ENCODE measurements at regions not wholly inside any gene's neighbourhood (a gene's known extent, or its start where the extent isn't known, plus 50 kb on each side); places are given as distances from the start of the nearest gene placed in this dataset.

DNA sequence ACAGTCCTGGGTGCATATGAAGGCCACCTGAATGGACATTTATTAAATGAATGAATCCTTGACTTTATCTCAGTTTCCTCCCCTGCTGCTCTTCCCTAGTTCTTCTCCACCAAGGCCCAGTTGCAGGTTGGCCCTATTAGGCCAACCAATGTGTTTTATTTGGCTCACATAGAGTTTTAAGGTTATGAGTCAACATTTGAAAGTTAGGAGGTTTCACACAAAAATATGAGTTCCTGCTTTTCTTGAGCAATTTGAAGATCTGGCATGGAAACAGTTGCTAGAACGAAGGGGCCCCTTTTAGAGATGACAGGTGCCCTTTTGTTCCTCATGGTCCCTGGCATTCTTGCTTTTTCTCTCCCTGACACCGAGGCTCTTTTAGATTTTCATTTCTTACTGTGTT, 83.0 kb upstream of the PDZRN3 start:
- TF ChIP-seq, protein P1, sequence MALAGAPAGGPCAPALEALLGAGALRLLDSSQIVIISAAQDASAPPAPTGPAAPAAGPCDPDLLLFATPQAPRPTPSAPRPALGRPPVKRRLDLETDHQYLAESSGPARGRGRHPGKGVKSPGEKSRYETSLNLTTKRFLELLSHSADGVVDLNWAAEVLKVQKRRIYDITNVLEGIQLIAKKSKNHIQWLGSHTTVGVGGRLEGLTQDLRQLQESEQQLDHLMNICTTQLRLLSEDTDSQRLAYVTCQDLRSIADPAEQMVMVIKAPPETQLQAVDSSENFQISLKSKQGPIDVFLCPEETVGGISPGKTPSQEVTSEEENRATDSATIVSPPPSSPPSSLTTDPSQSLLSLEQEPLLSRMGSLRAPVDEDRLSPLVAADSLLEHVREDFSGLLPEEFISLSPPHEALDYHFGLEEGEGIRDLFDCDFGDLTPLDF (CRISPR knock-in tag; IDR thresholded peaks at IDR 0.05): no peak
- TF ChIP-seq, protein P2, sequence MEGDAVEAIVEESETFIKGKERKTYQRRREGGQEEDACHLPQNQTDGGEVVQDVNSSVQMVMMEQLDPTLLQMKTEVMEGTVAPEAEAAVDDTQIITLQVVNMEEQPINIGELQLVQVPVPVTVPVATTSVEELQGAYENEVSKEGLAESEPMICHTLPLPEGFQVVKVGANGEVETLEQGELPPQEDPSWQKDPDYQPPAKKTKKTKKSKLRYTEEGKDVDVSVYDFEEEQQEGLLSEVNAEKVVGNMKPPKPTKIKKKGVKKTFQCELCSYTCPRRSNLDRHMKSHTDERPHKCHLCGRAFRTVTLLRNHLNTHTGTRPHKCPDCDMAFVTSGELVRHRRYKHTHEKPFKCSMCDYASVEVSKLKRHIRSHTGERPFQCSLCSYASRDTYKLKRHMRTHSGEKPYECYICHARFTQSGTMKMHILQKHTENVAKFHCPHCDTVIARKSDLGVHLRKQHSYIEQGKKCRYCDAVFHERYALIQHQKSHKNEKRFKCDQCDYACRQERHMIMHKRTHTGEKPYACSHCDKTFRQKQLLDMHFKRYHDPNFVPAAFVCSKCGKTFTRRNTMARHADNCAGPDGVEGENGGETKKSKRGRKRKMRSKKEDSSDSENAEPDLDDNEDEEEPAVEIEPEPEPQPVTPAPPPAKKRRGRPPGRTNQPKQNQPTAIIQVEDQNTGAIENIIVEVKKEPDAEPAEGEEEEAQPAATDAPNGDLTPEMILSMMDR (IDR thresholded peaks at IDR 0.05): no peak
- TF ChIP-seq CBFB (CRISPR knock-in tag; IDR thresholded peaks at IDR 0.05; ENCODE audit: low read depth) (no peak), ZBTB43 (CRISPR knock-in tag; IDR thresholded peaks at IDR 0.05) (no peak), TEAD1 (CRISPR knock-in tag; IDR thresholded peaks at IDR 0.05) (no peak), OVOL2 (CRISPR knock-in tag; IDR thresholded peaks at IDR 0.05; ENCODE audit: borderline replicate concordance) (no peak)
- TF ChIP-seq, protein P3, sequence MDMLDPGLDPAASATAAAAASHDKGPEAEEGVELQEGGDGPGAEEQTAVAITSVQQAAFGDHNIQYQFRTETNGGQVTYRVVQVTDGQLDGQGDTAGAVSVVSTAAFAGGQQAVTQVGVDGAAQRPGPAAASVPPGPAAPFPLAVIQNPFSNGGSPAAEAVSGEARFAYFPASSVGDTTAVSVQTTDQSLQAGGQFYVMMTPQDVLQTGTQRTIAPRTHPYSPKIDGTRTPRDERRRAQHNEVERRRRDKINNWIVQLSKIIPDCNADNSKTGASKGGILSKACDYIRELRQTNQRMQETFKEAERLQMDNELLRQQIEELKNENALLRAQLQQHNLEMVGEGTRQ (CRISPR knock-in tag; IDR thresholded peaks at IDR 0.05): no peak
